Endothelial cell (in vitro differentiated cells): ENCODE measurements at regions not wholly inside any gene's neighbourhood (a gene's known extent, or its start where the extent isn't known, plus 50 kb on each side); places are given as distances from the start of the nearest gene placed in this dataset.

Experiments
- DNase-seq: peaks from one replicate; pipeline ENCODE4 v3.0.0; 2021; ENCODE audit warnings: low spot score
- H3K27ac Mint-ChIP-seq: one replicate; pipeline ENCODE4 v1.8.0; 2021; ENCODE audit warnings: mixed read lengths, inconsistent platforms; ENCODE audit not compliant: unreplicated experiment
- H3K27me3 Mint-ChIP-seq: one replicate; pipeline ENCODE4 v1.8.0; 2021; ENCODE audit warnings: mild to moderate bottlenecking, moderate library complexity, mixed read lengths, inconsistent platforms; ENCODE audit not compliant: unreplicated experiment
- H3K36me3 Mint-ChIP-seq: one replicate; pipeline ENCODE4 v1.8.0; 2021; ENCODE audit warnings: mild to moderate bottlenecking, low read depth, mixed read lengths, inconsistent platforms; ENCODE audit not compliant: unreplicated experiment
- H3K4me1 Mint-ChIP-seq: one replicate; pipeline ENCODE4 v1.8.0; 2021; ENCODE audit warnings: mild to moderate bottlenecking, mixed read lengths, inconsistent platforms; ENCODE audit not compliant: unreplicated experiment
- H3K4me3 Mint-ChIP-seq: one replicate; pipeline ENCODE4 v1.8.0; 2021; ENCODE audit warnings: mild to moderate bottlenecking, mixed read lengths, inconsistent platforms; ENCODE audit not compliant: unreplicated experiment
- H3K9me3 Mint-ChIP-seq: one replicate; pipeline ENCODE4 v1.8.0; 2021; ENCODE audit warnings: mixed read lengths, inconsistent platforms; ENCODE audit not compliant: unreplicated experiment
- TF ChIP-seq, protein P1 (sequence below): fragments of 200-600 bp; sonication (generic); IDR thresholded peaks from one replicate; pipeline ENCODE4 v1.5.0; 2021; ENCODE audit warnings: antibody characterized with exemption; ENCODE audit not compliant: unreplicated experiment

GRCh38 chr5:39569857-39570256 is 145.1 kb upstream of the DAB2 start:
- H3K27ac Mint-ChIP-seq: no peak overlapping the region
- H3K36me3 Mint-ChIP-seq: no peaks in the 10 kb centered on the region
- no peak for DNase-seq
- H3K27me3 Mint-ChIP-seq: no peaks in the 10 kb centered on the region
- no peak overlapping the region for H3K4me3 Mint-ChIP-seq
- TF ChIP-seq, protein P1, sequence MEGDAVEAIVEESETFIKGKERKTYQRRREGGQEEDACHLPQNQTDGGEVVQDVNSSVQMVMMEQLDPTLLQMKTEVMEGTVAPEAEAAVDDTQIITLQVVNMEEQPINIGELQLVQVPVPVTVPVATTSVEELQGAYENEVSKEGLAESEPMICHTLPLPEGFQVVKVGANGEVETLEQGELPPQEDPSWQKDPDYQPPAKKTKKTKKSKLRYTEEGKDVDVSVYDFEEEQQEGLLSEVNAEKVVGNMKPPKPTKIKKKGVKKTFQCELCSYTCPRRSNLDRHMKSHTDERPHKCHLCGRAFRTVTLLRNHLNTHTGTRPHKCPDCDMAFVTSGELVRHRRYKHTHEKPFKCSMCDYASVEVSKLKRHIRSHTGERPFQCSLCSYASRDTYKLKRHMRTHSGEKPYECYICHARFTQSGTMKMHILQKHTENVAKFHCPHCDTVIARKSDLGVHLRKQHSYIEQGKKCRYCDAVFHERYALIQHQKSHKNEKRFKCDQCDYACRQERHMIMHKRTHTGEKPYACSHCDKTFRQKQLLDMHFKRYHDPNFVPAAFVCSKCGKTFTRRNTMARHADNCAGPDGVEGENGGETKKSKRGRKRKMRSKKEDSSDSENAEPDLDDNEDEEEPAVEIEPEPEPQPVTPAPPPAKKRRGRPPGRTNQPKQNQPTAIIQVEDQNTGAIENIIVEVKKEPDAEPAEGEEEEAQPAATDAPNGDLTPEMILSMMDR: no peak
- no peaks in the 10 kb centered on the region for H3K9me3 Mint-ChIP-seq
- no peaks in the 10 kb centered on the region for H3K4me1 Mint-ChIP-seq

DNA sequence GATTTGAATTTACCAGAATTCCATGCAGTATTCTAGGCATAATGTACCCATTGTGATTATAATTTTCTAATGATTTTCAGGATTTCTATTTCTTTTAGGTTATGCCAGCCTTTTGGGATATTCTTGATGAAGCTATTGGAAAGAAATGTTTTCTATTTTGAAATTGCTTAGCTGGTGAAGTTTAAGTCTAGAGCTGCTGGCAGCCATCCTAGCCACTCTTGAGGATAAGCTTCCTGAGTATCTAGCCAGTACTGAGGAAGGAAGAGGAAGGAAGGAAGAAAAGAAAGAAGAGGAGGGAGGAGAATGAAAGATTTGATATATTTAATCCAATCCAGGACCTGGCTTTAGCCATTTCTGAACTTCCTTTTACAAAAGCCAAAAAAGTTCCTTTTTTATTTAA is 142.1 kb upstream of the DAB2 start:
- Mint-ChIP-seq H3K27me3 (no peaks in the 10 kb centered on the region), H3K27ac (no peak overlapping the region), H3K36me3 (no peaks in the 10 kb centered on the region), H3K4me3 (no peak overlapping the region), H3K9me3 (no peaks in the 10 kb centered on the region), H3K4me1 (no peaks in the 10 kb centered on the region)
- DNase-seq: no peak
- TF ChIP-seq, protein P1: no peak

GRCh38 chr5:39566029-39566428 is 141.2 kb upstream of the DAB2 start:
- Mint-ChIP-seq H3K36me3 (no peaks in the 10 kb centered on the region), H3K27ac (no peak overlapping the region), H3K4me1 (no peaks in the 10 kb centered on the region), H3K4me3 (no peak overlapping the region), H3K9me3 (no peaks in the 10 kb centered on the region), H3K27me3 (no peaks in the 10 kb centered on the region)
- no peak for DNase-seq
- TF ChIP-seq, protein P1: no peak

DNA sequence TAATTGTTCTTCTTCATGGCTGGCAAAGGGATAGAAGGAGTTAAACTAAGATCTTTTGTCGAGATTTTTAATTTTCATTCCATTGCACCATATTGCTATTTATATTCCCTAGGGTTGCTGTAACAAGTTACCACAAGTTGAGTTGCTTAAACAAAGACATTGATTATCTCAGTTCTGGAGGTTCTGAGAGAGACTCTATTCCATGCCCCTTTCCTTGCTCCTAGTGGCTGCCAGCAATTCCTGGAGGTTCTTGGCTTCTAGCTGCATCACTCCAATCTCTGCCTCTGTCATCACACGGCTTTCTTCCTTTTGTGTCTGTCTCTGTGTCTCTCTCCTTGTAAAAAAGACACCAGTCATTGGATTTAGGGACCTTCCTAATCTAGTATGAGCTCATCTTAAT is 136.6 kb upstream of the DAB2 start:
- TF ChIP-seq, protein P1: no peak
- no peak overlapping the region for H3K4me3 Mint-ChIP-seq

DNA sequence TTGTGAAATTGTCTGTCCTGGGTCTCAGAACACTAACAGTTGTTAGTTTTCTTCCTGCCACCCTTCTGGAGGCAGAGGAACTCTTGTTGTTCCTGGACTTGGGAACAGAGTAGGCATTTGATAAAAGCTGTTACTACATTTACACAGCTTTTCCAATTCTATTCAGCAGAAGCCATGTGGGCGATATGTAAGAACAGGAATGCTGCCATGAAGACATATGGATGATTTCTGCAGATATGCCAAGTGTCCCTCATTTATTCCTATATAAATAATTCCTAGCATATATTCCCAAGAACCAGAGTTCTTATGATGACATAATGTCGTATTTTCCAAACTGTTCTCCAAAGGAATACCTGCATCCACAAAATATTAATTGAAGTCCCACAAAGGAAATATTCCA is 135.9 kb upstream of the DAB2 start:
- no peaks in the 10 kb centered on the region for H3K27me3 Mint-ChIP-seq
- no peaks in the 10 kb centered on the region for H3K36me3 Mint-ChIP-seq
- H3K9me3 Mint-ChIP-seq: no peaks in the 10 kb centered on the region
- H3K4me1 Mint-ChIP-seq: no peaks in the 10 kb centered on the region
- no peak for DNase-seq
- TF ChIP-seq, protein P1: no peak
- no peak overlapping the region for H3K27ac Mint-ChIP-seq
- H3K4me3 Mint-ChIP-seq: no peak overlapping the region

More for the DNA sequence above, 136.6 kb upstream of the DAB2 start:
- DNase-seq: no peak
- no peaks in the 10 kb centered on the region for H3K36me3 Mint-ChIP-seq
- H3K9me3 Mint-ChIP-seq: no peaks in the 10 kb centered on the region
- H3K4me1 Mint-ChIP-seq: no peaks in the 10 kb centered on the region
- H3K27me3 Mint-ChIP-seq: no peaks in the 10 kb centered on the region
- no peak overlapping the region for H3K27ac Mint-ChIP-seq
